Vagina (tissue), 2 donors: ENCODE measurements at regions not wholly inside any gene's neighbourhood (a gene's known extent, or its start where the extent isn't known, plus 50 kb on each side); places are given as distances from the start of the nearest gene placed in this dataset.

ENCODE experiments used
- CTCF ChIP-seq, 3 experiments: fragments of 450-650 bp in 2 of 3; fragments of 200-600 bp in 1 of 3; sonication (generic) in 1 of 3; IDR thresholded peaks; one replicate each; pipeline ENCODE4 v1.5.1; 2017 to 2019; ENCODE audit warnings: antibody characterized with exemption in 3 of 3, mild to moderate bottlenecking in 2 of 3, moderate library complexity in 2 of 3
- POLR2AphosphoS5 ChIP-seq, 2 donors: sonication (generic); formaldehyde crosslinking; IDR thresholded peaks; one replicate each; pipeline ENCODE4 v1.9.0; 2017; ENCODE audit warnings: antibody characterized with exemption in 2 of 2, mild to moderate bottlenecking in 2 of 2, low read depth in 1 of 2; ENCODE audit not compliant: insufficient read depth in 1 of 2

GRCh38 chr5:133739181-133739780 is 126.9 kb upstream of the FSTL4 start:
- TF ChIP-seq CTCF (IDR thresholded peaks at IDR 0.05) (no peak), POLR2AphosphoS5 (IDR thresholded peaks at IDR 0.05; ENCODE audit: insufficient read depth in 1 of 2, low read depth in 1 of 2) (no peak)
